Thyroid gland (tissue), 4 donors: ENCODE measurements at regions not wholly inside any gene's neighbourhood (a gene's known extent, or its start where the extent isn't known, plus 50 kb on each side); places are given as distances from the start of the nearest gene placed in this dataset.

Source experiments
- CTCF ChIP-seq, 6 experiments: fragments of 200-600 bp in 3 of 6; fragments of 450-650 bp in 3 of 6; sonication (generic) in 3 of 6; IDR thresholded peaks; one replicate each; pipeline ENCODE4 v1.5.1; 2016 to 2019; ENCODE audit warnings: antibody characterized with exemption in 6 of 6, mild to moderate bottlenecking in 2 of 6, inconsistent platforms in 1 of 6, moderate library complexity in 1 of 6
- POLR2A ChIP-seq, 2 donors: fragments of 450-650 bp; IDR thresholded peaks; one replicate each; pipeline ENCODE4 v1.6.1; 2017; ENCODE audit warnings: antibody characterized with exemption in 2 of 2, mild to moderate bottlenecking in 2 of 2, moderate library complexity in 1 of 2

GRCh38 chr3:159007331-159007730, 205.5 kb downstream of the MFSD1 start:
- TF ChIP-seq CTCF (IDR thresholded peaks at IDR 0.05) (no peak), POLR2A (IDR thresholded peaks at IDR 0.05) (no peak)
